NB4 (cell line): ENCODE measurements at regions not wholly inside any gene's neighbourhood (a gene's known extent, or its start where the extent isn't known, plus 50 kb on each side); places are given as distances from the start of the nearest gene placed in this dataset.

Source experiments
- CTCF ChIP-seq: IDR thresholded peaks from one replicate; pipeline ENCODE4 v1.5.1; 2012; ENCODE audit warnings: low read depth, low read length
- POLR2A ChIP-seq: IDR thresholded peaks from 2 replicates; pipeline ENCODE4 v1.6.1; 2011; ENCODE audit warnings: mild to moderate bottlenecking; ENCODE audit not compliant: insufficient read length; ENCODE audit errors: extremely low read depth

- TF ChIP-seq POLR2A (no peak), CTCF (no peak)
Observed at GRCh38 chr1:114249691-114250090, 96.0 kb upstream of the SYT6 start.
